ENCODE measurements at regions not wholly inside any gene's neighbourhood (a gene's known extent, or its start where the extent isn't known, plus 50 kb on each side); places are given as distances from the start of the nearest gene placed in this dataset.

DNA sequence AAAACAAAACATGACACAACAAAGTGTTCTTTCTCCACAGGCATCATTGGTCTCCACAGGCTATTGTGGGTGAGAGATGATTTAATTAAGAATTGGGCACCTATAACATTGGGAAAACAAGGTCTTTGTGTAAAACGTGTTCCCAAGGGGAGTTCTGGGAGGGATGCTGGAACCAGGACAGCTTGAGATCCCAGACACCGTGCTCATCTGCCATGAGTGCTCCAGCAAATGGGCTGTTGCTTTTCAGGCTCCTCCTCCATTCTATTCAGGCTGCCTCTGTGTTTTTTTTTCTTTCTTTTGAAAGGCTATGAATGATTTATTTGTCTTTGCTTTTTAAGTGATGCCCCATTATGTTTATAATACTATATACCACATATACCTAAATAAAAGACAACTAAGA, 122.4 kb downstream of the DACT1 start:
- TF ChIP-seq EZH2 (IDR thresholded peaks at IDR 0.05; ENCODE audit: low read length) (no peak), CTCF (optimal IDR thresholded peaks at IDR 0.05 in 1 of 3, IDR thresholded peaks at IDR 0.05 in 1 of 3, conservative IDR thresholded peaks at IDR 0.05 in 1 of 3; ENCODE audit: extremely low read depth in 1 of 3, insufficient read depth in 2 of 3, low read length in 3 of 3) (no peak)

Data from keratinocyte (primary cell).